GM20000 (cell line): ENCODE measurements at regions not wholly inside any gene's neighbourhood (a gene's known extent, or its start where the extent isn't known, plus 50 kb on each side); places are given as distances from the start of the nearest gene placed in this dataset.
"Not testable (repeated sequence)": the region's sequence is repeated elsewhere in the genome, so short reads cannot be mapped to it uniquely, and the experiment has no call there.

Experiments used
- DNase-seq: peaks from one replicate; pipeline ENCODE4 v3.0.0; 2012; ENCODE audit warnings: low spot score
- CTCF ChIP-seq: IDR thresholded peaks from 2 replicates; pipeline ENCODE4 v1.5.1; 2012; ENCODE audit warnings: mild to moderate bottlenecking, control low read depth; ENCODE audit errors: extremely low read depth, missing control alignments

DNA sequence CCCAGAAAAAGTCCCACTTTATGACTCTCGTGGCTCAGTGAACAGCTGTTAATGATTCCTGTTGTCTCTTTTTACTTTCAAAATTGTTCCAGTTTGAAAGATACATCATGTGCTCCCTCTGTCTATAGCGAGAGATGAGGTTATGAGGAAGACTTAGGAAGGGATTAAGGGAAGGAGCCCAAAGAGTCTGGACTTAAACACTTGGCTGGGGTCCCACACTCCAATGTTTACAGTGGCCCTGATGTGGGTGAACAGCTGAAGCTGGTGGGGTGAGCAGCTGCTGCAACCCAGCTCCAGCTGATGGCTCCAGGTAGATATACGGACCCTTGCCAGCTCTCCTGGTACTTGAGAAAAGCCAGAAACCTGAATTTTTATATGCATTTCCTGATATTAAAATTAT, 84.5 kb upstream of the PLET1 start:
- TF ChIP-seq CTCF, result no peak
- no peak for DNase-seq

GRCh38 chr11:112345706-112346105, 85.0 kb upstream of the PLET1 start:
- no peak for TF ChIP-seq CTCF
- no peak for DNase-seq

- no peak for TF ChIP-seq CTCF
- no peak for DNase-seq
Observed at GRCh38 chr11:112346586-112346985, 85.9 kb upstream of the PLET1 start.

- no peak for DNase-seq
- TF ChIP-seq CTCF, result no peak
Observed at GRCh38 chr11:112348480-112349029, 87.9 kb upstream of the PLET1 start.

DNA sequence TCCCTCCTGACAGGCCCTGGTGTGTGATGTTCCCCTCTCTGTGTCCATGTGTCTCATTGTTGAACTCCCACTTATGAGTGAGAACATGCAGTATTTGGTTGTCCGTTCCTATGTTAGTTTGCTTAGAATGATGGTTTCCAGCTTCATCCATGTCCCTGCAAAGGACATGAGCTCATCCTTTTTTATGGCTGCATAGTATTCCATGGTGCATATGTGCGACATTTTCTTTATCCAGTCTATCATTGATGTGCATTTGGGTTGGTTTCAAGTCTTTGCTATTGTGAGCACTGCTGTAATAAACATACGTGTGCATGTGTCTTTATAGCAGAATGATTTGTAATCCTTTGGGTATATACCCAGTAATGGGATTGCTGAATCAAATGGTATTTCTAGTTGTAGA, 90.8 kb upstream of the PLET1 start:
- DNase-seq, result not testable (repeated sequence)

- no peak for DNase-seq
- TF ChIP-seq CTCF, result no peak
Observed at GRCh38 chr11:112352907-112353306, 92.2 kb upstream of the PLET1 start.

GRCh38 chr11:112354364-112354763, 93.7 kb upstream of the PLET1 start:
- no peak for TF ChIP-seq CTCF

DNA sequence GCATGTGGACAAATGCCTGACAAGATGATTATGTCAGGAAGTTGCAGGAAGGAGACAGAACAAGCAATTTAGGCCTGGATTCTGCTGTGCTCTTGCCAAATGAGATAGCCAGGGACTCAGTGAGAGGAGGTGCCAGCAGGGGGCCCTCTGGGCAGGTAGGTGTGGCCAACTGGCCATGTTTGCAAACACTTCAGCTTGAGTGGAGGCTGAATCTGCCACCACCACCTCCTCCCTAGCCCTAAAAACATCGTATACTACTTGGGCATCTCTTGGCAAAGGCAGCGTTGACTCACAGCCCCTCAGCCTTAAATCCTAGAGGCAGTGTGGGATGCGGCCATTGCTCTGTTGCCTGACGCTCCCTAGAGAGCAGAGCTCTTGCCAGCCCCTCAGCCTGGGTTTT, 95.1 kb upstream of the PLET1 start:
- no peak for TF ChIP-seq CTCF
- no peak for DNase-seq

More at GRCh38 chr11:112354364-112354763, 93.7 kb upstream of the PLET1 start:
- no peak for DNase-seq
